Right lobe of liver (tissue), 4 donors: ENCODE measurements at regions not wholly inside any gene's neighbourhood (a gene's known extent, or its start where the extent isn't known, plus 50 kb on each side); places are given as distances from the start of the nearest gene placed in this dataset.

ENCODE experiments used
- POLR2A ChIP-seq: fragments of 450-650 bp; IDR thresholded peaks from one replicate; pipeline ENCODE4 v1.6.1; 2017; ENCODE audit warnings: antibody characterized with exemption, mild to moderate bottlenecking
- TF ChIP-seq, protein P1 (sequence below), 4 donors: fragments of 200-600 bp in 3 of 4; fragments of 450-650 bp in 1 of 4; IDR thresholded peaks; one replicate each; pipeline versions ENCODE4 v1.5.1 to v1.8.0; 2016 to 2022; ENCODE audit warnings: antibody characterized with exemption in 4 of 4, mild to moderate bottlenecking in 2 of 4
- donor health status: DM: no; HTN: no; CAD: no.
- donor health status: DM: no; HTN: no; CAD: no.
- donor health status: DM: no; HTN: yes; CAD: no.

DNA sequence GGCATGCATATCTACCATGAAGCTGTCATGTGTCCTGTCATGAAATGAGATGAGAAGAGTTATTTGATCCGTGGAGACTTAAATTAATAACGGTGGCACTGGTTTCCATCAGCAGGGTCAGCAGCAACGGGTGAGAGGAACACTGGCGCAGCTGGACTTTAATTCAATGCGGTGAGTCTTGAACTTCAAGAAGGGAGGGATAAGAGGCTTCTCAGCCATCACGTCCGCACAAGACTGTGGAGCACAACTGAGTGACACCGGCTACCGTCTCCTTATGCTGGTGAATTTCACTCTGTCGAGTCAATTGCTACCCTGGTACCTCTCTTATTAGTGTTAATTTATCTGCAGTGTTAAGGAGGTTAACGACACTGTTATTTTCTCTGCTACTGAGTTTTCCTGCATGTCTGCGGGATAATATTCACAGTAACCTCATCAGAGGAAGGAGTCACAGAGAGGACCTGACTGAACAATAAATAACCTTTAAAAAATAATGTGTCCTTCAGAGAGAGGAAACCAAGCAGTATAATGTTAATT, 236.8 kb downstream of the EPHA4 start:
- TF ChIP-seq POLR2A: no peak
- TF ChIP-seq, protein P1, sequence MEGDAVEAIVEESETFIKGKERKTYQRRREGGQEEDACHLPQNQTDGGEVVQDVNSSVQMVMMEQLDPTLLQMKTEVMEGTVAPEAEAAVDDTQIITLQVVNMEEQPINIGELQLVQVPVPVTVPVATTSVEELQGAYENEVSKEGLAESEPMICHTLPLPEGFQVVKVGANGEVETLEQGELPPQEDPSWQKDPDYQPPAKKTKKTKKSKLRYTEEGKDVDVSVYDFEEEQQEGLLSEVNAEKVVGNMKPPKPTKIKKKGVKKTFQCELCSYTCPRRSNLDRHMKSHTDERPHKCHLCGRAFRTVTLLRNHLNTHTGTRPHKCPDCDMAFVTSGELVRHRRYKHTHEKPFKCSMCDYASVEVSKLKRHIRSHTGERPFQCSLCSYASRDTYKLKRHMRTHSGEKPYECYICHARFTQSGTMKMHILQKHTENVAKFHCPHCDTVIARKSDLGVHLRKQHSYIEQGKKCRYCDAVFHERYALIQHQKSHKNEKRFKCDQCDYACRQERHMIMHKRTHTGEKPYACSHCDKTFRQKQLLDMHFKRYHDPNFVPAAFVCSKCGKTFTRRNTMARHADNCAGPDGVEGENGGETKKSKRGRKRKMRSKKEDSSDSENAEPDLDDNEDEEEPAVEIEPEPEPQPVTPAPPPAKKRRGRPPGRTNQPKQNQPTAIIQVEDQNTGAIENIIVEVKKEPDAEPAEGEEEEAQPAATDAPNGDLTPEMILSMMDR (IDR thresholded peaks at IDR 0.05): no peak
